ENCODE measurements at regions not wholly inside any gene's neighbourhood (a gene's known extent, or its start where the extent isn't known, plus 50 kb on each side); places are given as distances from the start of the nearest gene placed in this dataset.

GRCh38 chr6:134491477-134491876, 173.6 kb upstream of the SGK1 start:
- Histone ChIP-seq H3K9me3 (no peaks in the 10 kb centered on the region), H3K27ac (replicated peaks in 1 of 4) (no peak overlapping the region), H3K36me3 (no peaks in the 10 kb centered on the region), H3K4me3 (no peak overlapping the region), H3K4me1 (peaks cover 0 to 6% (median 0%) of the 10 kb centered on the region in 4 donors), H3K27me3 (no peaks in the 10 kb centered on the region)
- WGBS = 98% methylated on average over 2 of the region's 2 CpGs
- TF ChIP-seq EP300 (IDR thresholded peaks at IDR 0.05) = no peak
- TF ChIP-seq POLR2A (IDR thresholded peaks at IDR 0.05; ENCODE audit: low read depth) = no peak
- no peak for TF ChIP-seq CTCF (IDR thresholded peaks at IDR 0.05)
- TF ChIP-seq POLR2AphosphoS5 (IDR thresholded peaks at IDR 0.05) = no peak
- intact Hi-C loops (cut with DNase I) = no loop called here
- no peak for DNase-seq (ENCODE audit: extremely low spot score)

GRCh38 chr6:134482593-134483270, 164.8 kb upstream of the SGK1 start:
- peaks cover 10 to 32% (median 19%) of the 10 kb centered on the region in 4 donors for H3K4me1 ChIP-seq
- no peak for DNase-seq (ENCODE audit: extremely low spot score)
- H3K27me3 ChIP-seq = no peaks in the 10 kb centered on the region
- no peaks in the 10 kb centered on the region for H3K9me3 ChIP-seq
- H3K27ac ChIP-seq (replicated peaks in 1 of 4) = peak overlapping the region in 3 of 4 donors; percentile 32 to 47 (median 42)
- H3K4me3 ChIP-seq = no peak overlapping the region
- H3K36me3 ChIP-seq = no peaks in the 10 kb centered on the region
- 45% methylated on average over 12 of the region's 12 CpGs for WGBS
- intact Hi-C loops (cut with DNase I) = no loop called here
- TF ChIP-seq POLR2A (IDR thresholded peaks at IDR 0.05; ENCODE audit: low read depth) (no peak), CTCF (IDR thresholded peaks at IDR 0.05) (no peak), POLR2AphosphoS5 (IDR thresholded peaks at IDR 0.05) (no peak), EP300 (IDR thresholded peaks at IDR 0.05) (no peak)

DNA sequence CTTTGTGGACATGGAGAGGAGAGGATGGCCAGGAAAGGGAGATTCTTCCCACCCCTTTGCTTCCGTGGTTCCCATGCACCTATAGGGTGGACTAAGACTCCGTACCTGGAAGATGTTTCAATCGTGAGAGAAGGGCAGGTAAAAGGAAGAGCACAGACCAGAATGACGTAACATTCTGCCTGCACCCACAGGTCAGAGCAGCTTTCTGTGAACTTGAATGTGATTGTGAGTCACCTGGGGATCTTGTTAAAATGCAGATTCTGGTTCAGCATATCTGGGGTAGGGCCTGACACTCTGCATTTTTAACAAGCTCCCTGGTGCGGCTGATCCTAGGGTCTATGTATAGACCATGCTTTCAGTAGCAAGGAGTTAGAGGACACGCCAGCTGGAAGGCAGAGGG, 164.1 kb upstream of the SGK1 start:
- H3K4me1 ChIP-seq = peaks cover 10 to 32% (median 19%) of the 10 kb centered on the region in 4 donors
- TF ChIP-seq POLR2A (IDR thresholded peaks at IDR 0.05; ENCODE audit: low read depth) (no peak), CTCF (IDR thresholded peaks at IDR 0.05) (no peak)
- no peaks in the 10 kb centered on the region for H3K27me3 ChIP-seq
- peak overlapping the region in 1 of 4 donors; percentile 47 for H3K27ac ChIP-seq (replicated peaks in 1 of 4)
- H3K36me3 ChIP-seq = no peaks in the 10 kb centered on the region
- no peaks in the 10 kb centered on the region for H3K9me3 ChIP-seq
- no peak for DNase-seq (ENCODE audit: extremely low spot score)
- intact Hi-C loops (cut with DNase I) = no loop called here
- no peak overlapping the region for H3K4me3 ChIP-seq
- WGBS = 98% methylated on average over 6 of the region's 6 CpGs

DNA sequence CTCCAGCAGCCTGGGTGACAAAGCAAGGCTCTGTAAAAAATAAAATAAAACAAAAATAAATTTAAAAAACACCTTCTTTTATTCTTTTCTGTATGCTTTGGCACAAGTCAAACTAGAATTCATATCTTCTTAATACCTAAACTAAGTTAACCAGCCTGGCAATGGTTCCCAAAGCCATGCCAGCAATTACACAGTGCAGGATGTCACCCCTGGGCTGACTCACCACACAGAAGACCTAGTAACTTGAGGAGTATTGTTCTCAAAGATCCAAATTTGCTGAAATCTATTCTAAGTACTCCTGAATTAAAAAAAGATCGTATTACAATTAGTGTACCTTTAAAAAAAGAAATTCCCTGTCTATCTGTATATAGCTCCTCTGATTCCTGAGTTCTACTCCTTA, 162.7 kb upstream of the SGK1 start:
- Histone ChIP-seq H3K4me3 (no peak overlapping the region), H3K36me3 (no peaks in the 10 kb centered on the region), H3K9me3 (no peaks in the 10 kb centered on the region), H3K4me1 (peaks cover 10 to 32% (median 19%) of the 10 kb centered on the region in 4 donors), H3K27me3 (no peaks in the 10 kb centered on the region), H3K27ac (replicated peaks in 1 of 4) (no peak overlapping the region)
- no peak for TF ChIP-seq CTCF (IDR thresholded peaks at IDR 0.05)
- DNase-seq (ENCODE audit: extremely low spot score) = no peak
- WGBS = 71% methylated on average over 1 of the region's 1 CpG
- intact Hi-C loops (cut with DNase I) = no loop called here

- Histone ChIP-seq H3K36me3 (no peaks in the 10 kb centered on the region), H3K27me3 (no peaks in the 10 kb centered on the region), H3K27ac (replicated peaks in 1 of 4) (no peak overlapping the region), H3K4me3 (no peak overlapping the region), H3K9me3 (no peaks in the 10 kb centered on the region), H3K4me1 (peaks cover 10 to 32% (median 19%) of the 10 kb centered on the region in 4 donors)
- intact Hi-C loops (cut with DNase I) = no loop called here
- no peak for DNase-seq (ENCODE audit: extremely low spot score)
- TF ChIP-seq POLR2A (IDR thresholded peaks at IDR 0.05; ENCODE audit: low read depth) (no peak), EP300 (IDR thresholded peaks at IDR 0.05) (no peak), POLR2AphosphoS5 (IDR thresholded peaks at IDR 0.05) (no peak), CTCF (IDR thresholded peaks at IDR 0.05) (no peak)
- WGBS = 92% methylated on average over 2 of the region's 2 CpGs
These were observed 161.0 kb upstream of the SGK1 start for GRCh38 chr6:134478764-134479399.

Measured in esophagus muscularis mucosa (tissue), 4 donors.